ENCODE measurements at regions not wholly inside any gene's neighbourhood (a gene's known extent, or its start where the extent isn't known, plus 50 kb on each side); places are given as distances from the start of the nearest gene placed in this dataset.

DNA sequence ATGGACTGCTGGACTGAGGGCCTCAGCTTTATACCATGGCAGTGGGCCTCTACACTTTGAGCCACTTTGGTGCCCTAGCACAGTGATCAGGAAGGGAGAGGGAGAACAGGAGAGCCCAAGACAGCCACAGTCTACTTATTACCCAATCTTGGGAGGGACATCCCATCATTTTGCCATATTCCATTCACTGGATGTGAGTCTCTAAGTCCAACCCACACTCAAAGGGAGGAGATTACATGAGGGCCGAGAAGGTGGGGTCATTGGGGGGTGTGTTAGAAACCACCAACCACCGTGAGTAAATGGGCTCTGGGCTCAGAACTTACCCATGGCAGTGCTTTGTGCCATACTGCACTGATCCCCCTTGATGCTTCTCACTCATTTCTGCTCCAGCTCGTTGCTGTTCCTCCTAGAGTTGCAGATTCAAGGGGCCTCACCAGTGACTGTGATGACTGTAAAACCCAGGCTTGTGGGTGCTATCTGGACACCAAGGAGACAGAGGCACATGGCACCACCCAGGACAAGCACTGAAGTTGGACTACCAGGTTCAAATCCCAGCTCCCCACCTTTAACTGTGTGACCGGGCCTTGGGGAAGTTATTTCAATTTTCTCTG, 97.6 kb upstream of the RAB6C start:
- Histone ChIP-seq H3K36me3 (no peaks in the 10 kb centered on the region), H3K27ac (no peak overlapping the region), H3K4me1 (peaks cover 1 to 6% of the 10 kb centered on the region in 2 donors), H3K9me3 (no peaks in the 10 kb centered on the region), H3K4me3 (no peak overlapping the region), H3K27me3 (no peaks in the 10 kb centered on the region)
- ATAC-seq: no peak
- in situ Hi-C loops (cut with MboI; ENCODE audit: low sequenced_read_pairs in 4 of 4): no loop called here
- DNase-seq: no peak
- TF ChIP-seq, protein P1, sequence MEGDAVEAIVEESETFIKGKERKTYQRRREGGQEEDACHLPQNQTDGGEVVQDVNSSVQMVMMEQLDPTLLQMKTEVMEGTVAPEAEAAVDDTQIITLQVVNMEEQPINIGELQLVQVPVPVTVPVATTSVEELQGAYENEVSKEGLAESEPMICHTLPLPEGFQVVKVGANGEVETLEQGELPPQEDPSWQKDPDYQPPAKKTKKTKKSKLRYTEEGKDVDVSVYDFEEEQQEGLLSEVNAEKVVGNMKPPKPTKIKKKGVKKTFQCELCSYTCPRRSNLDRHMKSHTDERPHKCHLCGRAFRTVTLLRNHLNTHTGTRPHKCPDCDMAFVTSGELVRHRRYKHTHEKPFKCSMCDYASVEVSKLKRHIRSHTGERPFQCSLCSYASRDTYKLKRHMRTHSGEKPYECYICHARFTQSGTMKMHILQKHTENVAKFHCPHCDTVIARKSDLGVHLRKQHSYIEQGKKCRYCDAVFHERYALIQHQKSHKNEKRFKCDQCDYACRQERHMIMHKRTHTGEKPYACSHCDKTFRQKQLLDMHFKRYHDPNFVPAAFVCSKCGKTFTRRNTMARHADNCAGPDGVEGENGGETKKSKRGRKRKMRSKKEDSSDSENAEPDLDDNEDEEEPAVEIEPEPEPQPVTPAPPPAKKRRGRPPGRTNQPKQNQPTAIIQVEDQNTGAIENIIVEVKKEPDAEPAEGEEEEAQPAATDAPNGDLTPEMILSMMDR (IDR thresholded peaks at IDR 0.05 in 4 of 5, conservative IDR thresholded peaks at IDR 0.05 in 1 of 5): no peak
- TF ChIP-seq POLR2A (IDR thresholded peaks at IDR 0.05): no peak
- intact Hi-C loops (cut with DNase I; ENCODE audit: low total_unique reads): no loop called here

DNA sequence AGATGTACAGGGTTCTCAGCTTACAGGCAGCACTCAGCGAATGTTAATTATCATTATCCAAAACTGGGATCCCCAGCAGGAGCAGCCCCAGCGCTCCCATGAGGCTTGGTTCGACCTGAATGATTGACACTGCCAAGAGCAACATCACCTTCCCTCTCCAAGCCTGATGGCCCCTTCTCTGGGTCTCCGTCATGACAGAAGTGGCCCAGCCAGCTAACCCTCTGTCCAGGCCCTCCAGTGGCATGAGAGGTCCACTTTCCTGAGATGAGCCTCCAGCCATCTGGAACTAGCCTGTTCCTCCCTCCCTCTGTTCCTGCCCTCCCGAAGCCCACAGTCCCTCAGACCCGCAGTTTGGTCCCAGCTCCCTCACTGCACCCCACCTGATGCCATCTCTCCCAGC, 97.0 kb upstream of the RAB6C start:
- intact Hi-C loops (cut with DNase I; ENCODE audit: low total_unique reads): no loop called here

DNA sequence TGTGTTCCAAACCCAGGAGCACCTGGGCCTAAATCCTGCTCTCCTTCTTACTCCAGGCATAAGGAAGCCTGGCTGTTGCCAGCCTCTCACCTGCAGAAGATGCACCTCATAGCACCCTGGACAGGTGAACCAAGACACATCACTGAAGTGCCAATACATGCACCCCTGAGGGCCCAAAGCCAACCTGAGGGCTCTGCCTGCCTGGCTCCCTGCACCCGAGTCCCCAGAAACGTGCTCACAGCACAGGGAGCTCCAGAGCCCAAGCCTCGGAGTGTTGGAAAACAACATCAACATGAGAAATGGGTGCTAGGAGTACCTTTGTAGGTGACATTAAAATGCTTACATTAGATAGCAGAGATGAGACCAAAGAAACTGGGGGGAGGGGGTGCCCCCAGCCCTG, 96.3 kb upstream of the RAB6C start:
- H3K36me3 ChIP-seq: no peaks in the 10 kb centered on the region
- in situ Hi-C loops (cut with MboI; ENCODE audit: low sequenced_read_pairs in 4 of 4) (no loop called here), intact Hi-C loops (cut with DNase I; ENCODE audit: low total_unique reads) (no loop called here)
- H3K4me1 ChIP-seq: peaks cover 0 to 4% of the 10 kb centered on the region in 2 donors
- no peaks in the 10 kb centered on the region for H3K9me3 ChIP-seq
- DNase-seq (no peak), ATAC-seq (no peak)
- no peak overlapping the region for H3K4me3 ChIP-seq
- H3K27me3 ChIP-seq: no peaks in the 10 kb centered on the region
- no peak overlapping the region for H3K27ac ChIP-seq
- TF ChIP-seq, protein P1 (IDR thresholded peaks at IDR 0.05 in 4 of 5, conservative IDR thresholded peaks at IDR 0.05 in 1 of 5): no peak
- no peak for TF ChIP-seq POLR2A (IDR thresholded peaks at IDR 0.05)

More for the DNA sequence above, 97.0 kb upstream of the RAB6C start:
- DNase-seq (no peak), ATAC-seq (no peak)
- Histone ChIP-seq H3K9me3 (no peaks in the 10 kb centered on the region), H3K36me3 (no peaks in the 10 kb centered on the region), H3K4me1 (peaks cover 0 to 4% of the 10 kb centered on the region in 2 donors), H3K27ac (no peak overlapping the region), H3K4me3 (no peak overlapping the region), H3K27me3 (no peaks in the 10 kb centered on the region)
- TF ChIP-seq, protein P1 (IDR thresholded peaks at IDR 0.05 in 4 of 5, conservative IDR thresholded peaks at IDR 0.05 in 1 of 5): no peak
- TF ChIP-seq POLR2A (IDR thresholded peaks at IDR 0.05): no peak
- in situ Hi-C loops (cut with MboI; ENCODE audit: low sequenced_read_pairs in 4 of 4): no loop called here

DNA sequence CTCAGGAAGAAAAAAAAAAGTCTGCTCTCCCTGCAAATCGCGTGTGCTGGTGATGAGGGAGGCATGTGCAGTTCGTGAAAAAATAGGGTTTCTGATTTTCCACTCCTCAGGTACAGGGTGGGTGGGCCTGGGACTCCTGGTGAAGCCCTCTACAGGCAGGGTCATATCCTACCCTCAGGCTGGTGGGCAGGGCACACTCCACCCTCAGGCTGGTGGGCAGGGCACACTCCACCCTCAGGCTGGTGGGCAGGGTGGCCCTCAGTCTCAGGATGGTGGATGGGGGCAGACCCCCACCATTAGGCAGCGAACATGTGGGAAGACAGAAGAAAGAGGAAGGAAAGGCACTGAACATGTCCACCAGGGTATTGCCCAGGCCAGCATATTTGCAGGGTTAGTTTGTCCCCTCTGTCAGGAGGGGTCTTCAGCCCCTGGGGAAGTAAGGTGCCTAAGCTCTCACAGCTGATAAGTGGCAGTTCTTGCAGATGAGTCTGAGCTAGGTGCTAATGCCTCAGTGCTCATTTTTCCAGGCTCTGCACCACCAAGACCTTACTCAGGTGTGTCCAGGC, 95.2 kb upstream of the RAB6C start:
- H3K4me3 ChIP-seq: no peak overlapping the region
- no peak for DNase-seq
- no peaks in the 10 kb centered on the region for H3K27me3 ChIP-seq
- in situ Hi-C loops (cut with MboI; ENCODE audit: low sequenced_read_pairs in 4 of 4) (no loop called here), intact Hi-C loops (cut with DNase I; ENCODE audit: low total_unique reads) (no loop called here)
- no peaks in the 10 kb centered on the region for H3K9me3 ChIP-seq
- no peak for TF ChIP-seq POLR2A (IDR thresholded peaks at IDR 0.05)
- TF ChIP-seq, protein P1 (IDR thresholded peaks at IDR 0.05 in 4 of 5, conservative IDR thresholded peaks at IDR 0.05 in 1 of 5): no peak
- H3K4me1 ChIP-seq: no peaks in the 10 kb centered on the region
- ATAC-seq: no peak
- H3K36me3 ChIP-seq: no peaks in the 10 kb centered on the region
- H3K27ac ChIP-seq: no peak overlapping the region

DNA sequence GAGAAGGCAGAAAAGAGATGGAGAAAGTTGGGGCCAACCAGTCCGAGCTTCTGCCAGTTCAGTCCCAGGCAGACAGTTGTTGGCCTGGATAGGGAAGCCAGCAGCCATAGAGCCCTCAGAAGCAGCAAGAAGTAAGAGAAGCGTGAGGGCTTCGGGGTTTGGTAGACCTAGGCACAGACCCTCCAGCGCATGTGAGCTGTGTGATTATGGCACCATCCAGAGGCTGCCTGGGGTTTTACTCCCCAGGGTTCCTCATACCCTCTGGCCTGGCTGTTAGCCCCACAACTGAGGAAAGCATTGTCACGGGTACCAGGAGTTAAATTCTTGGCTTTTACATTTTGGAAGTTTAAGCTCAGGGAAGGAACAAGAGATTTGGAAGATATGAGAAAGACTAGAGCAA, 93.7 kb upstream of the RAB6C start:
- no peaks in the 10 kb centered on the region for H3K36me3 ChIP-seq
- no peak for ATAC-seq

More for the DNA sequence above, 93.7 kb upstream of the RAB6C start:
- Histone ChIP-seq H3K27ac (no peak overlapping the region), H3K4me1 (no peaks in the 10 kb centered on the region), H3K4me3 (no peak overlapping the region), H3K27me3 (no peaks in the 10 kb centered on the region), H3K9me3 (no peaks in the 10 kb centered on the region)
- in situ Hi-C loops (cut with MboI; ENCODE audit: low sequenced_read_pairs in 4 of 4): no loop called here
- TF ChIP-seq, protein P1 (IDR thresholded peaks at IDR 0.05 in 4 of 5, conservative IDR thresholded peaks at IDR 0.05 in 1 of 5): no peak
- TF ChIP-seq POLR2A (IDR thresholded peaks at IDR 0.05): no peak
- intact Hi-C loops (cut with DNase I; ENCODE audit: low total_unique reads): no loop called here
- DNase-seq: no peak
